ENCODE measurements at regions not wholly inside any gene's neighbourhood (a gene's known extent, or its start where the extent isn't known, plus 50 kb on each side); places are given as distances from the start of the nearest gene placed in this dataset.

GRCh38 chr14:80403036-80403435, 191.7 kb upstream of the DIO2 start:
- TF ChIP-seq CTCF (IDR thresholded peaks at IDR 0.05; ENCODE audit: insufficient read depth, low read length, poor library complexity, severe bottlenecking) (no peak), EZH2phosphoT487 (conservative IDR thresholded peaks at IDR 0.05; ENCODE audit: low read length) (no peak)
